Activated B cell treated with CpG ODN at 0.5 μM for 24 hours (primary cell): ENCODE measurements at regions not wholly inside any gene's neighbourhood (a gene's known extent, or its start where the extent isn't known, plus 50 kb on each side); places are given as distances from the start of the nearest gene placed in this dataset.

Experiments used
- ATAC-seq: fragments of 200-7000 bp; cut with Tn5 transposase; one replicate; pipeline ENCODE4 v1.10.0; 2021; ENCODE audit warnings: low read depth, mild to moderate bottlenecking, moderate library complexity
- CTCF ChIA-PET: fragments of 350-600 bp; sonication (Branson Sonifier 250); formaldehyde crosslinking; loops from one replicate; lab custom pipeline; 2021; ENCODE audit warnings: antibody characterized with exemption; lab: Charles Lee
- POLR2A ChIA-PET: fragments of 350-600 bp; sonication (Branson Sonifier 250); formaldehyde crosslinking; loops from one replicate; lab custom pipeline; 2021; ENCODE audit warnings: antibody characterized with exemption; lab: Charles Lee
- DNase-seq: peaks from one replicate; pipeline ENCODE4 v3.0.0; 2022
- H3K27ac Mint-ChIP-seq: one replicate; pipeline ENCODE4 v1.8.0; 2020; ENCODE audit warnings: mixed read lengths
- H3K27me3 Mint-ChIP-seq: one replicate; pipeline ENCODE4 v1.8.0; 2021; ENCODE audit warnings: mixed read lengths
- H3K36me3 Mint-ChIP-seq: one replicate; pipeline ENCODE4 v1.8.0; 2021; ENCODE audit warnings: low read depth, mixed read lengths
- H3K4me1 Mint-ChIP-seq: one replicate; pipeline ENCODE4 v1.8.0; 2021; ENCODE audit warnings: mixed read lengths
- H3K4me3 Mint-ChIP-seq: one replicate; pipeline ENCODE4 v1.8.0; 2020; ENCODE audit warnings: mild to moderate bottlenecking, mixed read lengths
- H3K9me3 Mint-ChIP-seq: one replicate; pipeline ENCODE4 v1.8.0; 2020; ENCODE audit warnings: mixed read lengths
- intact Hi-C: fragments of 100-400 bp; cut with micrococcal nuclease; formaldehyde crosslinking; loops from one replicate; pipeline ENCODE4 v1.15.1; 2024
- TF ChIP-seq, protein P1 (sequence below): fragments of 200-600 bp; IDR thresholded peaks from one replicate; pipeline ENCODE4 v1.8.0; 2022; ENCODE audit warnings: antibody characterized with exemption, mild to moderate bottlenecking

DNA sequence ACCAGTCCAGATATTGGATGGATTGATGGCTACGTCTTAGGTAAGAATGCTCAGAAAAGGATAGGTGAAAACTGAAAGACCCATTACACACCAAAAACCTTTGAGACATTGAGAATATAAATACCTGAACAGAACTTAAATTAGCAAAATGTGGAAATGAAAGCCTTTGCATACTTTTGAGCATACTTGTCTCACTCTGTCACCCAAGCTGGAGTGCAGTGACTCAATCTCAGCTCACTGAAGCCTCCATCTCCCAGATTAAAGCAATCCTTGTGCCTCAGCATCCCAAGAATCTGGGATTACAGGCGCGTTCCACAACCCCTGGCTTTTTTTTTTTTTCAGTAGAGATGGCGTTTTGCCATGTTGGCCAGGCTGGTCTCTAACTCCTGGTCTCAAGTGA is 695.3 kb downstream of the DACH1 start:
- Mint-ChIP-seq H3K27ac (no peak overlapping the region), H3K27me3 (no peaks in the 10 kb centered on the region), H3K9me3 (peaks cover 9% of the 10 kb centered on the region), H3K4me3 (no peak overlapping the region), H3K4me1 (no peaks in the 10 kb centered on the region), H3K36me3 (no peaks in the 10 kb centered on the region)
- intact Hi-C loops, result no loop called here
- ChIA-PET CTCF (no interaction called here), POLR2A (no interaction called here)
- TF ChIP-seq, protein P1, sequence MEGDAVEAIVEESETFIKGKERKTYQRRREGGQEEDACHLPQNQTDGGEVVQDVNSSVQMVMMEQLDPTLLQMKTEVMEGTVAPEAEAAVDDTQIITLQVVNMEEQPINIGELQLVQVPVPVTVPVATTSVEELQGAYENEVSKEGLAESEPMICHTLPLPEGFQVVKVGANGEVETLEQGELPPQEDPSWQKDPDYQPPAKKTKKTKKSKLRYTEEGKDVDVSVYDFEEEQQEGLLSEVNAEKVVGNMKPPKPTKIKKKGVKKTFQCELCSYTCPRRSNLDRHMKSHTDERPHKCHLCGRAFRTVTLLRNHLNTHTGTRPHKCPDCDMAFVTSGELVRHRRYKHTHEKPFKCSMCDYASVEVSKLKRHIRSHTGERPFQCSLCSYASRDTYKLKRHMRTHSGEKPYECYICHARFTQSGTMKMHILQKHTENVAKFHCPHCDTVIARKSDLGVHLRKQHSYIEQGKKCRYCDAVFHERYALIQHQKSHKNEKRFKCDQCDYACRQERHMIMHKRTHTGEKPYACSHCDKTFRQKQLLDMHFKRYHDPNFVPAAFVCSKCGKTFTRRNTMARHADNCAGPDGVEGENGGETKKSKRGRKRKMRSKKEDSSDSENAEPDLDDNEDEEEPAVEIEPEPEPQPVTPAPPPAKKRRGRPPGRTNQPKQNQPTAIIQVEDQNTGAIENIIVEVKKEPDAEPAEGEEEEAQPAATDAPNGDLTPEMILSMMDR, result no peak
- no peak for ATAC-seq
- no peak for DNase-seq

DNA sequence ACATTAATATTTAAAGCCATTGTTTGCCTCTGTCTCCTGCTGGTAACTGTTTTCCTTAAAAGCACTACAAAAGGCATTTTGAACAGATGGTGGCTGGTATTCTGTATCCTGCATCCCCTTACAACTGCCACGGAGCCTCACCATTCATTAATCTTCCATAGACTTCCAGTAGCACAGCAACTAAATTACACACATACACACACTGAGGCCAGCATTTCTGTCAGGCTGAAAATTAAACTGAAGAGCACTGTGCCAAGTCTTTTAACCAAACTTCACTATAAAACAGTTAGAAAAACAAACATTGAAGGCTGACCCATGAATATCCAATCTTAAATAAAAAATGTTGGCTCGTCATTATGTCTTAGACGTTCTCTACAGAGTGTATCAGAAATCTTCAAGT is 697.8 kb downstream of the DACH1 start:
- intact Hi-C loops, result no loop called here
- Mint-ChIP-seq H3K27ac (no peak overlapping the region), H3K4me3 (no peak overlapping the region), H3K4me1 (no peaks in the 10 kb centered on the region), H3K9me3 (peaks cover 5% of the 10 kb centered on the region), H3K27me3 (no peaks in the 10 kb centered on the region), H3K36me3 (no peaks in the 10 kb centered on the region)
- TF ChIP-seq, protein P1, result no peak
- DNase-seq (no peak), ATAC-seq (no peak)
- ChIA-PET POLR2A (no interaction called here), CTCF (no interaction called here)

DNA sequence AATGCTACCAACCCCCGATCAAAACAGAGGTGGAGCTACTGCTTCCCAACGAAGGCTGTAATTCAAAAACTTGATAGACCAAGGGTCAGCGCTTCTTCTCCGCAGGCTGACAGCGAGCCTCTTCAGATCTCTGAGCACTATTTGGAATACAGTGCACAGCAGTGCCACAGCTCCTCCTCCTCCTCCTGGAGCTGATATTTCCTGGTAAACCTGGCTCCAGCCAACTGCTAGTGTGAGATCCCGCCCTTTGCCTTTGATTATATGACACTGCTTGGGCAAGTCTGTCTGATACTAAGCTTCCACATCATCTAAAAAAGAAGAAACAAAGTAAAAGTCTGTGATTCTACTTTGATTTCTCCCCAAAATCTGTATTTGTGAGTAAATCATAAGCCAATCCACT is 710.5 kb downstream of the DACH1 start:
- no peak for DNase-seq
- POLR2A ChIA-PET, result no interaction called here
- Mint-ChIP-seq H3K36me3 (no peaks in the 10 kb centered on the region), H3K4me1 (no peaks in the 10 kb centered on the region), H3K27ac (no peak overlapping the region), H3K4me3 (no peak overlapping the region), H3K9me3 (peaks cover 9% of the 10 kb centered on the region), H3K27me3 (no peaks in the 10 kb centered on the region)
- TF ChIP-seq, protein P1, result no peak
- ATAC-seq, result no peak
- intact Hi-C loops, result no loop called here
- CTCF ChIA-PET, result no interaction called here

DNA sequence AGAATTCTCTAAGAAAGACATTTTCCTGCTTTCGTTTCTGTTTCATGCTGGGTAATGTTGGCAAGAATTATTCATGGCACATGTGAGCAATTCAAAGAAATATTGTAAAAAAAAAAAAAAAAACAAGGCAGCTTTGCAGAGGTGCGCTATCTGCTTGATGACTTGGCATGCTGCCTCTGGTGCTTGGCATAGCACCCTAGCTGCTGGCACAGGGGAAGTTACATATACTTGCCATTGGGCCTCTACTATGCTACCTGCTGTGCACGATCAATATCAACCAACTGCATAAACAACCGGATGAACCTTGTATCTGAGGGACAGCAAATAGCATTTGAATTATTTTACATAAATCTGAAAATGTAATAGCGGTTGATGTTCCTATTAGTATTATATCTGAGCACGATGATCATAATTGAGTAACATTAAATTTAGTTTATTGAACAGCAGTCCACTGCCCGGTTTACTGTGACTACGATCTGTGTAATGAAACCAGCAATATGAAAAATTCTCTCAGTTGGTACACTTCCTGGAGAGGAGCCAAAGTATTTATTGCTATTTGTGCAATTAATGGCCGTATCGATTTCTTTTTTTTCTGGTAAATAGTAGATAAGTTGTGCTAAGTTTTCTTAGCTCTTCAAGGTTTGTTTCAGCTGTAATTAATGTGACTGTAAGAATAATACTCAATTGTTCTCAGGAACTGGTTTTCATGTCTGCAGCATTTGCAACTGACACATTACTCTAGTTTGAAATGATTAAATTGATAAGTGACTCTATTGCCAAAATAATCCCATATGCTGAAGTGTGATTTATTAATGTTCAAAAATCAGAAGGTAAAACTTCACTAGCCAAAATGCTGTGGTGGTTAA is 717.3 kb downstream of the DACH1 start:
- no peak for DNase-seq
- ATAC-seq, result no peak
- Mint-ChIP-seq H3K36me3 (no peaks in the 10 kb centered on the region), H3K9me3 (peaks cover 13% of the 10 kb centered on the region), H3K27me3 (no peaks in the 10 kb centered on the region), H3K4me1 (no peaks in the 10 kb centered on the region), H3K27ac (no peak overlapping the region), H3K4me3 (no peak overlapping the region)
- intact Hi-C loops, result no loop called here
- POLR2A ChIA-PET, result no interaction called here
- TF ChIP-seq, protein P1, result no peak
- CTCF ChIA-PET, result no interaction called here

DNA sequence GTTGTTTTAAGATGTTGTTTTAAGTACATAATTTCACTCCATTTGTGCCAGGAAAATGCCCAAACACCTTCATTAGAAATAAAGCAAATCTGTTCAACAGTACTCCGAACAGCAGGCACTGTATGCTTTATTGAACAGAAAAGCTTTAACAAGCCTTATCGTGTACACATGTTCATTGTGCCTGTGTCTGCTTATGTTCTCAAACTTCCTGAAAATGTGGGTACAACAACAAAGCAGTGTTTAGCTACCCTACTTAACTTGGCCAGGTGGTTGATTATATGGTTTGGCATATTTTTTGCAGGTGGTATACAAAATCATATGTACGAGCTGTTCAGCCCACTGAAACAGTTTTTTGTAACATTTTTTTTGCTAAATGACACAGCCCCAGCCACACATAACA is 718.0 kb downstream of the DACH1 start:
- intact Hi-C loops, result no loop called here
- ATAC-seq (no peak), DNase-seq (no peak)
- no peak overlapping the region for H3K4me3 Mint-ChIP-seq
- H3K27me3 Mint-ChIP-seq, result no peaks in the 10 kb centered on the region
- no peaks in the 10 kb centered on the region for H3K36me3 Mint-ChIP-seq
- H3K9me3 Mint-ChIP-seq, result peaks cover 6% of the 10 kb centered on the region
- ChIA-PET CTCF (no interaction called here), POLR2A (no interaction called here)
- no peak overlapping the region for H3K27ac Mint-ChIP-seq
- no peaks in the 10 kb centered on the region for H3K4me1 Mint-ChIP-seq
- TF ChIP-seq, protein P1, result no peak
